DND-41 (cell line): ENCODE measurements at regions not wholly inside any gene's neighbourhood (a gene's known extent, or its start where the extent isn't known, plus 50 kb on each side); places are given as distances from the start of the nearest gene placed in this dataset.

Experiments
- ATAC-seq: fragments of 200-7000 bp; cut with Tn5 transposase; 3 replicates; pipeline ENCODE4 v1.9.1; 2021; ENCODE audit warnings: low read depth; ENCODE audit not compliant: insufficient read depth
- DNase-seq: peaks from one replicate; pipeline ENCODE4 v3.0.0-alpha.2; 2020
- H2AFZ ChIP-seq: 2 replicates; pipeline ENCODE4 v1.6.0; 2012; ENCODE audit warnings: low read depth, low read length
- H3K27ac ChIP-seq: 2 replicates; pipeline ENCODE4 v1.5.1; 2012; ENCODE audit warnings: low read length, inconsistent platforms
- H3K27me3 ChIP-seq: fragments of 200-600 bp; sonication (generic); 2 replicates; pipeline ENCODE4 v1.6.0; 2012; ENCODE audit warnings: low read length, mild to moderate bottlenecking, inconsistent platforms; ENCODE audit not compliant: insufficient read depth, poor library complexity
- H3K36me3 ChIP-seq: 2 replicates; pipeline ENCODE4 v1.5.1; 2012; ENCODE audit warnings: low read length, inconsistent platforms; ENCODE audit not compliant: insufficient read depth
- H3K4me1 ChIP-seq: 2 replicates; pipeline ENCODE4 v1.5.1; 2012; ENCODE audit warnings: mild to moderate bottlenecking, low read length; ENCODE audit not compliant: insufficient read depth
- H3K4me2 ChIP-seq: 2 replicates; pipeline ENCODE4 v1.6.0; 2012; ENCODE audit warnings: mild to moderate bottlenecking, moderate library complexity, low read length, inconsistent platforms; ENCODE audit not compliant: insufficient read depth
- H3K4me3 ChIP-seq, 2 experiments: fragments of 200-600 bp in 1 of 2; shearing (Covaris generic) in 1 of 2; 2 replicates each; pipeline ENCODE4 v1.5.1; 2012 to 2016; ENCODE audit warnings: inconsistent platforms in 2 of 2, low read length in 2 of 2, mild to moderate bottlenecking in 2 of 2, low read depth in 1 of 2, moderate library complexity in 1 of 2
- H3K79me2 ChIP-seq: 2 replicates; pipeline ENCODE4 v1.6.0; 2012; ENCODE audit warnings: low read length, inconsistent platforms; ENCODE audit not compliant: insufficient read depth
- H3K9ac ChIP-seq: 2 replicates; pipeline ENCODE4 v1.6.0; 2012; ENCODE audit warnings: low read depth, mild to moderate bottlenecking, inconsistent platforms, low read length, moderate library complexity
- H3K9me3 ChIP-seq: 2 replicates; pipeline ENCODE4 v1.5.1; 2012; ENCODE audit warnings: low read length, moderate library complexity, mild to moderate bottlenecking, inconsistent platforms; ENCODE audit not compliant: insufficient read depth, severe bottlenecking
- H4K20me1 ChIP-seq: 2 replicates; pipeline ENCODE4 v1.6.0; 2012; ENCODE audit warnings: low read length; ENCODE audit not compliant: insufficient read depth
- EZH2 ChIP-seq: IDR thresholded peaks from 3 replicates; pipeline ENCODE4 v1.6.1; 2012; ENCODE audit warnings: borderline replicate concordance, low read depth, mild to moderate bottlenecking, moderate library complexity, low read length, inconsistent platforms; ENCODE audit not compliant: severe bottlenecking
- TF ChIP-seq, protein P1 (sequence below): IDR thresholded peaks from 2 replicates; pipeline ENCODE4 v1.5.1; 2012; ENCODE audit warnings: borderline replicate concordance, low read length, moderate library complexity, mild to moderate bottlenecking; ENCODE audit not compliant: poor library complexity, severe bottlenecking; ENCODE audit errors: extremely low read depth

- Histone ChIP-seq H4K20me1 (0 out of 2 replicates have a peak, but pooled peaks cover 5% of the 10 kb centered on the region), H3K27me3 (peaks cover 10% of the 10 kb centered on the region), H3K4me3 (no peak overlapping the region), H3K9me3 (no peaks in the 10 kb centered on the region), H3K79me2 (no peaks in the 10 kb centered on the region), H3K4me1 (no peaks in the 10 kb centered on the region), H3K9ac (no peak overlapping the region), H3K36me3 (no peaks in the 10 kb centered on the region), H2AFZ (no peak overlapping the region), H3K27ac (no peak overlapping the region), H3K4me2 (no peak overlapping the region)
- ATAC-seq, result no peak
- DNase-seq, result no peak
- TF ChIP-seq EZH2, result no peak
- TF ChIP-seq, protein P1, sequence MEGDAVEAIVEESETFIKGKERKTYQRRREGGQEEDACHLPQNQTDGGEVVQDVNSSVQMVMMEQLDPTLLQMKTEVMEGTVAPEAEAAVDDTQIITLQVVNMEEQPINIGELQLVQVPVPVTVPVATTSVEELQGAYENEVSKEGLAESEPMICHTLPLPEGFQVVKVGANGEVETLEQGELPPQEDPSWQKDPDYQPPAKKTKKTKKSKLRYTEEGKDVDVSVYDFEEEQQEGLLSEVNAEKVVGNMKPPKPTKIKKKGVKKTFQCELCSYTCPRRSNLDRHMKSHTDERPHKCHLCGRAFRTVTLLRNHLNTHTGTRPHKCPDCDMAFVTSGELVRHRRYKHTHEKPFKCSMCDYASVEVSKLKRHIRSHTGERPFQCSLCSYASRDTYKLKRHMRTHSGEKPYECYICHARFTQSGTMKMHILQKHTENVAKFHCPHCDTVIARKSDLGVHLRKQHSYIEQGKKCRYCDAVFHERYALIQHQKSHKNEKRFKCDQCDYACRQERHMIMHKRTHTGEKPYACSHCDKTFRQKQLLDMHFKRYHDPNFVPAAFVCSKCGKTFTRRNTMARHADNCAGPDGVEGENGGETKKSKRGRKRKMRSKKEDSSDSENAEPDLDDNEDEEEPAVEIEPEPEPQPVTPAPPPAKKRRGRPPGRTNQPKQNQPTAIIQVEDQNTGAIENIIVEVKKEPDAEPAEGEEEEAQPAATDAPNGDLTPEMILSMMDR, result no peak
Observed at GRCh38 chr12:108047071-108047550, 82.0 kb upstream of the WSCD2 start.

- H3K36me3 ChIP-seq, result no peaks in the 10 kb centered on the region
- no peak for TF ChIP-seq EZH2
- ATAC-seq (no peak), DNase-seq (no peak)
- H3K4me3 ChIP-seq, result no peak overlapping the region
- H3K9ac ChIP-seq, result no peak overlapping the region
- no peak overlapping the region for H3K4me2 ChIP-seq
- no peak overlapping the region for H3K27ac ChIP-seq
- H3K27me3 ChIP-seq, result peaks cover 15% of the 10 kb centered on the region
- no peaks in the 10 kb centered on the region for H3K4me1 ChIP-seq
- H4K20me1 ChIP-seq, result 0 out of 2 replicates have a peak, but pooled peaks cover 5% of the 10 kb centered on the region
- H3K79me2 ChIP-seq, result no peaks in the 10 kb centered on the region
- no peaks in the 10 kb centered on the region for H3K9me3 ChIP-seq
- no peak overlapping the region for H2AFZ ChIP-seq
Observed at GRCh38 chr12:108048686-108049085, 80.4 kb upstream of the WSCD2 start.

DNA sequence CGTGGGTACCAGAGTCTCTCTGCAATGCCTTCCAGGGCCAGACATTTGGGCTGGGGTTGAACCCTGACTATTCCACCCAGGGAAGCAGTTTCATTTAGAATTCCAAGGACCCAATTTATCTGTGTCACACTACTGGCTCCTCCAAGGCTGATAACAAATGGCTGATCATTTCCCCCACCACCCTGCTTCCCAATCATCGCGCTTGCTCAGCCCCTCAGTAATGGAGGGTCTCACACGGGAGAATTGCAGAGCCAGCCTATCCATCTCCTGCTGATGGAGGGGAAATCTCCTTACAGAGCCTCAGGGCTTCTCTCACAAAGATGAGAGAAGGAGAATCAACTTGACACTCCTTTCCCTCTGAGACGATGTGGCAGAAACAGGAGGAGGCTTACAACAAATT, 78.4 kb upstream of the WSCD2 start:
- no peaks in the 10 kb centered on the region for H3K36me3 ChIP-seq
- no peak overlapping the region for H3K4me3 ChIP-seq
- no peak overlapping the region for H2AFZ ChIP-seq
- no peak overlapping the region for H3K9ac ChIP-seq
- no peak for TF ChIP-seq EZH2
- TF ChIP-seq, protein P1, result no peak
- H3K27me3 ChIP-seq, result peaks cover 11% of the 10 kb centered on the region
- H3K27ac ChIP-seq, result no peak overlapping the region
- no peaks in the 10 kb centered on the region for H3K79me2 ChIP-seq
- ATAC-seq, result no peak
- 0 out of 2 replicates have a peak, but pooled peaks cover under 1% of the 10 kb centered on the region for H4K20me1 ChIP-seq
- no peak overlapping the region for H3K4me2 ChIP-seq
- no peak for DNase-seq
- H3K9me3 ChIP-seq, result no peaks in the 10 kb centered on the region
- H3K4me1 ChIP-seq, result no peaks in the 10 kb centered on the region

DNA sequence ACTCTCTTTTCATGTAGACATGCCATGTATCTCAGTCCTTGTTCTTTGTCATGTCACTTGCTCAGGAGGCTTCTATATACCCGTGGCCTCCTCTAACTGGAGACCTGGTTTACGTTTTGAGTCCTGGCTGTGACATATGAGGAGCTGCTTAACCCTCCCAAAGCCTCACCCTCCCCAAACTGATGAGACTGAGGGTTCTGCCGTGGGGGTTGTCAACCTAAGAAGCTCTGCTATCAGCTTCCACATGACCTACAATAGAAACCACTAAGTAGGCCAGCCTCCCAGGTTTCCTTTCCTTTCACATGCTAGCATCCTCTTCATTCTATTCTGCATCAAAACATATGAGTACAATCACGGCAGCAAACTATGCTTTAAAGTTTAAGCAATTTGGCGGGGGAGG, 76.8 kb upstream of the WSCD2 start:
- H3K9me3 ChIP-seq, result no peaks in the 10 kb centered on the region
- DNase-seq (no peak), ATAC-seq (no peak)
- no peak overlapping the region for H3K9ac ChIP-seq
- H3K4me1 ChIP-seq, result no peaks in the 10 kb centered on the region
- no peaks in the 10 kb centered on the region for H4K20me1 ChIP-seq
- H3K4me3 ChIP-seq, result no peak overlapping the region
- TF ChIP-seq EZH2, result no peak
- TF ChIP-seq, protein P1, result no peak
- no peak overlapping the region for H3K4me2 ChIP-seq
- H3K27me3 ChIP-seq, result peaks cover 20% of the 10 kb centered on the region
- no peak overlapping the region for H3K27ac ChIP-seq
- H3K36me3 ChIP-seq, result no peaks in the 10 kb centered on the region
- no peak overlapping the region for H2AFZ ChIP-seq
- H3K79me2 ChIP-seq, result no peaks in the 10 kb centered on the region
